ENCODE measurements at regions not wholly inside any gene's neighbourhood (a gene's known extent, or its start where the extent isn't known, plus 50 kb on each side); places are given as distances from the start of the nearest gene placed in this dataset.

- no peak for TF ChIP-seq CTCF (IDR thresholded peaks at IDR 0.05; ENCODE audit: low read length)
- no peak for TF ChIP-seq EZH2phosphoT487 (IDR thresholded peaks at IDR 0.05; ENCODE audit: low read length)
Observed at GRCh38 chr13:32894589-32895001, 121.6 kb upstream of the KL start.

Data from MM.1S (cell line).